H1 (cell line): ENCODE measurements at regions not wholly inside any gene's neighbourhood (a gene's known extent, or its start where the extent isn't known, plus 50 kb on each side); places are given as distances from the start of the nearest gene placed in this dataset.

ENCODE experiments used
- CTCF ChIA-PET: fragments of 300-600 bp; sonication (Branson Sonifier 250); formaldehyde crosslinking; loops from one replicate; lab custom pipeline; 2021; ENCODE audit not compliant: partially characterized antibody; lab: Charles Lee
- POLR2A ChIA-PET: fragments of 300-600 bp; sonication (Branson Sonifier 250); formaldehyde crosslinking; loops from one replicate; lab custom pipeline; 2021; ENCODE audit warnings: inconsistent platforms; ENCODE audit not compliant: partially characterized antibody; lab: Charles Lee
- DNase-seq, 2 experiments: peaks; one replicate each; pipeline versions ENCODE4 v3.0.0 to v3.0.0-alpha.2; 2010 to 2022; ENCODE audit warnings: low spot score in 2 of 2, low read depth in 1 of 2, mixed read lengths in 1 of 2
- FAIRE-seq: peaks from 2 replicates; lab custom pipeline; 2011; peaks lifted over from hg19 to GRCh38; lab: Jason Lieb, UNC
- H2AFZ ChIP-seq: 2 replicates; pipeline ENCODE4 v1.8.1; 2012; ENCODE audit warnings: low read length, inconsistent platforms
- H2AK5ac ChIP-seq: 2 replicates; pipeline ENCODE4 v1.6.1; 2013; ENCODE audit warnings: low read depth, low read length
- H2BK120ac ChIP-seq: replicated peaks from 2 replicates; pipeline ENCODE3; 2013; ENCODE audit warnings: low read depth, low read length, inconsistent platforms
- H2BK12ac ChIP-seq: 2 replicates; pipeline ENCODE4 v1.6.1; 2013; ENCODE audit warnings: low read depth, low read length
- H2BK15ac ChIP-seq: 2 replicates; pipeline ENCODE4 v1.6.1; 2013; ENCODE audit warnings: low read length
- H2BK20ac ChIP-seq: 2 replicates; pipeline ENCODE4 v1.6.1; 2013; ENCODE audit warnings: low read length
- H2BK5ac ChIP-seq: 2 replicates; pipeline ENCODE4 v1.6.1; 2013; ENCODE audit warnings: low read depth, low read length
- H3K14ac ChIP-seq: 2 replicates; pipeline ENCODE4 v1.6.1; 2013; ENCODE audit warnings: inconsistent platforms; ENCODE audit not compliant: insufficient read length
- H3K18ac ChIP-seq: 2 replicates; pipeline ENCODE4 v1.6.1; 2013; ENCODE audit warnings: low read length; ENCODE audit errors: extremely low read depth
- H3K23ac ChIP-seq: 2 replicates; pipeline ENCODE4 v1.6.1; 2013; ENCODE audit warnings: inconsistent platforms; ENCODE audit not compliant: insufficient read length
- H3K23me2 ChIP-seq: 2 replicates; pipeline ENCODE4 v1.6.1; 2013; ENCODE audit warnings: low read depth, low read length
- H3K27ac ChIP-seq: 2 replicates; pipeline ENCODE4 v1.6.1; 2011; ENCODE audit warnings: low read depth, low read length, inconsistent platforms
- H3K27me3 ChIP-seq, 4 experiments: replicated peaks in 1 of 4; 1 replicate in 1 of 4; 2 replicates in 3 of 4; pipeline versions ENCODE4 v1.6.1 to v1.8.1; 2011 to 2013; ENCODE audit warnings: low read length in 3 of 4, mild to moderate bottlenecking in 3 of 4, inconsistent platforms in 2 of 4, mixed read lengths in 2 of 4, moderate library complexity in 1 of 4; ENCODE audit not compliant: control insufficient read depth in 3 of 4, insufficient read depth in 3 of 4; ENCODE audit errors: extremely low read depth in 1 of 4
- H3K36me3 ChIP-seq, 4 experiments: 2 replicates each; pipeline versions ENCODE4 v1.6.1 to v1.8.1; 2011 to 2013; ENCODE audit warnings: mild to moderate bottlenecking in 4 of 4, low read length in 3 of 4, moderate library complexity in 2 of 4, control low read depth in 1 of 4, inconsistent platforms in 1 of 4; ENCODE audit not compliant: insufficient read depth in 4 of 4, control insufficient read depth in 2 of 4
- H3K4ac ChIP-seq: replicated peaks from 2 replicates; pipeline ENCODE3; 2013; ENCODE audit warnings: low read length, low read depth, mixed read lengths, inconsistent platforms; ENCODE audit not compliant: insufficient read length
- H3K4me1 ChIP-seq, 4 experiments: replicated peaks in 1 of 4; 1 replicate in 1 of 4; 2 replicates in 3 of 4; pipeline versions ENCODE4 v1.6.1 to v1.8.1; 2011 to 2013; ENCODE audit warnings: low read length in 3 of 4, inconsistent platforms in 2 of 4, mixed read lengths in 1 of 4; ENCODE audit not compliant: insufficient read depth in 4 of 4, control insufficient read depth in 3 of 4
- H3K4me2 ChIP-seq, 2 experiments: 2 replicates each; pipeline versions ENCODE4 v1.6.1 to v1.8.1; 2011 to 2013; ENCODE audit warnings: low read depth in 2 of 2, low read length in 2 of 2, control low read depth in 1 of 2, inconsistent platforms in 1 of 2, mild to moderate bottlenecking in 1 of 2; ENCODE audit not compliant: insufficient read depth in 1 of 2
- H3K4me3 ChIP-seq, 4 experiments: fragments of 200-600, 300-600 bp in 1 of 4; sonication (generic), shearing (Covaris generic), sonication (Bioruptor Twin) in 1 of 4; 2 replicates each; pipeline versions ENCODE4 v1.5.1 to v1.8.1; 2011 to 2016; ENCODE audit warnings: low read length in 4 of 4, low read depth in 3 of 4, control low read depth in 2 of 4, inconsistent platforms in 2 of 4, mild to moderate bottlenecking in 2 of 4, mixed read lengths in 1 of 4, moderate library complexity in 1 of 4; ENCODE audit not compliant: insufficient read depth in 2 of 4; ENCODE audit errors: extremely low read depth in 1 of 4
- H3K56ac ChIP-seq: replicated peaks from 2 replicates; pipeline ENCODE3; 2013; ENCODE audit warnings: low read depth, mild to moderate bottlenecking, mixed read lengths, low read length, inconsistent platforms; ENCODE audit not compliant: insufficient read length
- H3K79me1 ChIP-seq: 2 replicates; pipeline ENCODE4 v1.6.1; 2013; ENCODE audit warnings: low read depth, low read length, control low read depth
- H3K79me2 ChIP-seq, 2 experiments: 2 replicates each; pipeline versions ENCODE4 v1.6.1 to v1.8.1; 2012 to 2013; ENCODE audit warnings: low read length in 2 of 2, mild to moderate bottlenecking in 2 of 2, inconsistent platforms in 1 of 2; ENCODE audit not compliant: insufficient read depth in 2 of 2, control insufficient read depth in 1 of 2
- H3K9ac ChIP-seq, 4 experiments: replicated peaks in 1 of 4; 1 replicate in 1 of 4; 2 replicates in 3 of 4; pipeline versions ENCODE4 v1.6.1 to v1.8.1; 2011 to 2013; ENCODE audit warnings: low read depth in 3 of 4, low read length in 3 of 4, control low read depth in 2 of 4, mild to moderate bottlenecking in 2 of 4, moderate library complexity in 2 of 4, inconsistent platforms in 1 of 4; ENCODE audit errors: extremely low read depth in 1 of 4
- H3K9me3 ChIP-seq, 2 experiments: 2 replicates each; pipeline versions ENCODE4 v1.6.1 to v1.8.1; 2012 to 2013; ENCODE audit warnings: mild to moderate bottlenecking in 2 of 2, moderate library complexity in 2 of 2, control low read depth in 1 of 2, inconsistent platforms in 1 of 2, low read depth in 1 of 2, low read length in 1 of 2, mixed read lengths in 1 of 2; ENCODE audit not compliant: insufficient read depth in 2 of 2
- H4K20me1 ChIP-seq, 2 experiments: replicated peaks in 1 of 2; 2 replicates each; pipeline versions ENCODE3 to v1.8.1; 2011 to 2013; ENCODE audit warnings: inconsistent platforms in 2 of 2, low read length in 2 of 2, mild to moderate bottlenecking in 1 of 2; ENCODE audit not compliant: insufficient read depth in 2 of 2, control insufficient read depth in 1 of 2
- H4K5ac ChIP-seq: 2 replicates; pipeline ENCODE4 v1.6.1; 2013; ENCODE audit warnings: low read length, low read depth, mixed read lengths, inconsistent platforms; ENCODE audit not compliant: insufficient read length
- H4K8ac ChIP-seq: 2 replicates; pipeline ENCODE4 v1.8.0; 2013; ENCODE audit warnings: mild to moderate bottlenecking, moderate library complexity, low read length, inconsistent platforms; ENCODE audit not compliant: insufficient read depth; ENCODE audit errors: extremely low read depth
- H4K91ac ChIP-seq: replicated peaks from 2 replicates; pipeline ENCODE3; 2013; ENCODE audit warnings: low read length, mixed read lengths, inconsistent platforms; ENCODE audit not compliant: insufficient read length
- RXRA ChIP-seq: IDR thresholded peaks from 2 replicates; pipeline ENCODE4 v1.6.1; 2011; ENCODE audit warnings: low read depth, mild to moderate bottlenecking, low read length, moderate library complexity; ENCODE audit not compliant: insufficient read depth
- WGBS, 2 experiments: shearing (Covaris generic) in 1 of 2; methylation state at CpG; one replicate each; pipeline versions ENCODE4 v1.1.6 to v1.1.7; 2013 to 2015; ENCODE audit warnings: low lambda C conversion rate in 2 of 2, mixed read lengths in 2 of 2, inconsistent platforms in 1 of 2, low coverage in 1 of 2, missing lambda C conversion rate in 1 of 2; ENCODE audit not compliant: insufficient replicate concordance in 2 of 2, insufficient coverage in 1 of 2, insufficient read length in 1 of 2; ENCODE audit errors: extremely low coverage in 1 of 2, missing lambda C conversion rate in 1 of 2; 5-methylcytosine and 5-hydroxymethylcytosine counted together
- TF ChIP-seq, protein P1 (sequence below), 3 experiments: IDR thresholded peaks; 1 replicate in 2 of 3; 2 replicates in 1 of 3; pipeline versions ENCODE4 v1.5.1 to v1.6.1; 2011; ENCODE audit warnings: low read length in 3 of 3, mild to moderate bottlenecking in 3 of 3, inconsistent platforms in 2 of 3, low read depth in 1 of 3, moderate library complexity in 1 of 3; ENCODE audit not compliant: insufficient read depth in 1 of 3; ENCODE audit errors: control extremely low read depth in 1 of 3
- TF ChIP-seq, protein P2 (sequence below): IDR thresholded peaks from 2 replicates; pipeline ENCODE4 v1.6.1; 2012; ENCODE audit warnings: inconsistent platforms

DNA sequence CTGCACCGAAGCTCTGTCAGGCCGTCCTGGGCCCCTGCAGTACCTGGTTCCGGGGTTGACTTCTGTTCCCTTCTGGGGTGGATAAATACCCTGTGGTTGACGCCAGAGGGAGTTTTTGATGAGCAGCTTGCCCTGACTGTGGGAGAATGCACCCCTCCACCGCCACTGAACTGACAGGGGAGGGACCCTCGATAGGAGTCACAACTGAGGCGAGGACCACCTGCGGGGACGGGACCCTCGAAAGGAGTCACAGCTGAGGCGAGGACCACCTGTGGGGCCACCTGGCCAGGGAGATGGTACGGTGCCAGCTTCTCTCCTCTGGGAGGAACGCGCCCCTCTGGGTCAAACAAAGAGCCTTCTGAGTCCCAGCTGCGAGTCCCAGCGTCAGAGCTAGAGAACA lies 100.1 kb upstream of the FRMD1 start:
- Histone ChIP-seq H3K9me3 (no peaks in the 10 kb centered on the region), H3K56ac (no peak overlapping the region), H4K8ac (no peak overlapping the region), H2BK20ac (peak overlapping the region; percentile 94), H3K27ac (no peak overlapping the region), H3K4me3 (no peak overlapping the region), H3K18ac (0 out of 2 replicates have a peak overlapping the region, but pooled peaks have one; percentile 54), H2BK5ac (peak overlapping the region; percentile 46; the same call in 1 of the 2 replicates), H2BK120ac (peak overlapping the region; percentile 3), H3K79me1 (no peaks in the 10 kb centered on the region), H3K23ac (no peak overlapping the region), H2BK12ac (peak overlapping the region; percentile 81; the same call in 1 of the 2 replicates), H4K5ac (no peak overlapping the region), H3K14ac (no peak overlapping the region), H3K4me2 (no peak overlapping the region), H3K36me3 (no peaks in the 10 kb centered on the region), H3K9ac (no peak overlapping the region), H2BK15ac (no peak overlapping the region; the same call in 1 of the 2 replicates), H3K23me2 (no peaks in the 10 kb centered on the region), H3K27me3 (peaks cover 0 to 2% (median 1%) of the 10 kb centered on the region in 4 experiments; a peak in 2 of 7 replicates), H4K91ac (no peak overlapping the region), H4K20me1 (no peaks in the 10 kb centered on the region), H2AFZ (no peak overlapping the region), H3K79me2 (no peaks in the 10 kb centered on the region), H2AK5ac (no peak overlapping the region), H3K4me1 (peaks cover 9 to 25% (median 13%) of the 10 kb centered on the region in 4 experiments), H3K4ac (peak overlapping the region; percentile 8)
- 85% methylated on average over 16 of the region's 16 CpGs; no CpG with 5 or more reads in 1 of the 2 experiments for WGBS, 2 experiments
- no peak for FAIRE-seq
- TF ChIP-seq, protein P1, sequence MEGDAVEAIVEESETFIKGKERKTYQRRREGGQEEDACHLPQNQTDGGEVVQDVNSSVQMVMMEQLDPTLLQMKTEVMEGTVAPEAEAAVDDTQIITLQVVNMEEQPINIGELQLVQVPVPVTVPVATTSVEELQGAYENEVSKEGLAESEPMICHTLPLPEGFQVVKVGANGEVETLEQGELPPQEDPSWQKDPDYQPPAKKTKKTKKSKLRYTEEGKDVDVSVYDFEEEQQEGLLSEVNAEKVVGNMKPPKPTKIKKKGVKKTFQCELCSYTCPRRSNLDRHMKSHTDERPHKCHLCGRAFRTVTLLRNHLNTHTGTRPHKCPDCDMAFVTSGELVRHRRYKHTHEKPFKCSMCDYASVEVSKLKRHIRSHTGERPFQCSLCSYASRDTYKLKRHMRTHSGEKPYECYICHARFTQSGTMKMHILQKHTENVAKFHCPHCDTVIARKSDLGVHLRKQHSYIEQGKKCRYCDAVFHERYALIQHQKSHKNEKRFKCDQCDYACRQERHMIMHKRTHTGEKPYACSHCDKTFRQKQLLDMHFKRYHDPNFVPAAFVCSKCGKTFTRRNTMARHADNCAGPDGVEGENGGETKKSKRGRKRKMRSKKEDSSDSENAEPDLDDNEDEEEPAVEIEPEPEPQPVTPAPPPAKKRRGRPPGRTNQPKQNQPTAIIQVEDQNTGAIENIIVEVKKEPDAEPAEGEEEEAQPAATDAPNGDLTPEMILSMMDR (IDR thresholded peaks at IDR 0.05; ENCODE audit: control extremely low read depth in 1 of 3, insufficient read depth in 1 of 3, low read depth in 1 of 3, low read length in 3 of 3) = peak in 2 of 3 experiments; percentile 2 to 6; a peak in 2 of 4 replicates
- TF ChIP-seq RXRA = no peak
- TF ChIP-seq, protein P2, sequence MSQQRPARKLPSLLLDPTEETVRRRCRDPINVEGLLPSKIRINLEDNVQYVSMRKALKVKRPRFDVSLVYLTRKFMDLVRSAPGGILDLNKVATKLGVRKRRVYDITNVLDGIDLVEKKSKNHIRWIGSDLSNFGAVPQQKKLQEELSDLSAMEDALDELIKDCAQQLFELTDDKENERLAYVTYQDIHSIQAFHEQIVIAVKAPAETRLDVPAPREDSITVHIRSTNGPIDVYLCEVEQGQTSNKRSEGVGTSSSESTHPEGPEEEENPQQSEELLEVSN = no peak
- CTCF ChIA-PET = interaction anchor here (0.7 to 3.4 kb wide), 9 partner anchors 9 to 531 kb away, joined by 3 to 17 read pairs (median 3); no protein-coding TSS in a partner anchor
- DNase-seq = peak in 1 of 2 experiments; percentile 51
- POLR2A ChIA-PET = no interaction called here
